ENCODE measurements at regions not wholly inside any gene's neighbourhood (a gene's known extent, or its start where the extent isn't known, plus 50 kb on each side); places are given as distances from the start of the nearest gene placed in this dataset.

DNA sequence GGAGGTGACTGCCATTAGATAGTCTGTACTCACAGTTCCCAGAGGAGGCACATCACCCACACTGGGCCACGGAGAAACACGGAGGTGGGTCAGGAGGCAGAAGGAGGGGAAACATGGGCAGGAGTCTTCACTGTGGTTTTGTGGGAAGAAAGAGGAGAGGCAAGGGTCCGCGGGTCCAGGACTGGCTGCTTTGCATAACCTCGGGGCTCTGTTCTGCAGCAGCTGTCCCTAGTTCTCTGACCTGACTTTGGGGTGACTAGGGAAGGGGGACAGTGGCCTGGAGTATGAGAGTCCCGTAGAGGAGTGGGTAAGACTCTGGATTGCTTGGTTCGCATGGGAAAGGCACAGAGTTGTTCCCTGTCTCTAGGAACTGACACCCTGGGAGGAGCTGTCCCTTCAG is 238.3 kb upstream of the RAB6C start:
- intact Hi-C loops (cut with DNase I) = no loop called here
- no peak for ATAC-seq

GRCh38 chr2:129741623-129742022 is 237.8 kb upstream of the RAB6C start:
- H3K36me3 ChIP-seq = no peaks in the 10 kb centered on the region
- H3K4me3 ChIP-seq = no peak overlapping the region
- no peak for TF ChIP-seq CTCF (IDR thresholded peaks at IDR 0.05)
- no peaks in the 10 kb centered on the region for H3K4me1 ChIP-seq
- ATAC-seq = peak; percentile 5
- H3K27me3 ChIP-seq = no peaks in the 10 kb centered on the region
- no peaks in the 10 kb centered on the region for H3K9me3 ChIP-seq
- intact Hi-C loops (cut with DNase I) = no loop called here
- no peak for DNase-seq
- no peak overlapping the region for H3K27ac ChIP-seq

More for the DNA sequence above, 238.3 kb upstream of the RAB6C start:
- DNase-seq = no peak
- Histone ChIP-seq H3K27me3 (no peaks in the 10 kb centered on the region), H3K36me3 (no peaks in the 10 kb centered on the region), H3K4me1 (no peaks in the 10 kb centered on the region), H3K27ac (no peak overlapping the region), H3K4me3 (no peak overlapping the region), H3K9me3 (no peaks in the 10 kb centered on the region)
- TF ChIP-seq CTCF (IDR thresholded peaks at IDR 0.05) = no peak

DNA sequence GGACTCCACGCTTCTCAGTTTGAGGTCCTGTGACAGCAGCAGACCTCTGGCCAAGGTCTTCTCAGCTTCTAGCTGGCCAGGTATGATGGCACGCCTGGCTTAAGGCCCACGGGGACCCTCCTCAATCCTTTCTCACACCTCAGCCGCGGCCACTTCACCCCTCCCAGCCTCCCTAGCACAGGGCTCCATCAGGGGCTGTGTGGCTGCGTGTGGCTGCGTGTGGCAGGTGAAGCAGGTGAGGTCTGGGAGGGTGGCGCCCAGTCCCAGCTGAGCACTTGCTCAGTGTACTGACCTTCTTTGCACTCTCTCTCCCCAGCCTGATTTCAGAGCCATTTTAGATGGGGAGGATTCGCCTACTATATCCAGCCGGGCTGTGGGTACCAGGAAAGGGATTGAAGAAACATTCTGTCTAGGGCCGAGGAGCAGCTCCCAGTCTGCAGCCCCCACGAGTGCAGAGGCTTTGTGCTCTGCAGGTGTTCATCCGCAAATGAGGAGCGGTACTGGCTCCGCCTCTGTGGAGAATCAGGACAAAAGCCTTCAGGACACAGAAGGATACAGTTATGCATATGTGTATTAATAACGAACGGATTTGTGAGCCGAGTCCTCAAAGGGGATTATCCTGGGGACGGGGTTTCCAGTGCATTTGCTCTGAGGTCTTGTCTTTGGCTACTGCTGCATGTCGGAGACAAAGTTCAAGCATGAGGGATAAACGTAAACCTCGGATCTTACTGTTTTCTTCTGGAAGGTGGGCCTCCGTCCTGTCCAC is 236.9 kb upstream of the RAB6C start:
- no peak overlapping the region for H3K4me3 ChIP-seq
- no peak for ATAC-seq
- no peak overlapping the region for H3K27ac ChIP-seq
- TF ChIP-seq CTCF (IDR thresholded peaks at IDR 0.05) = no peak
- DNase-seq = no peak
- intact Hi-C loops (cut with DNase I) = no loop called here
- H3K27me3 ChIP-seq = no peaks in the 10 kb centered on the region
- H3K36me3 ChIP-seq = no peaks in the 10 kb centered on the region
- H3K9me3 ChIP-seq = no peaks in the 10 kb centered on the region
- no peaks in the 10 kb centered on the region for H3K4me1 ChIP-seq

DNA sequence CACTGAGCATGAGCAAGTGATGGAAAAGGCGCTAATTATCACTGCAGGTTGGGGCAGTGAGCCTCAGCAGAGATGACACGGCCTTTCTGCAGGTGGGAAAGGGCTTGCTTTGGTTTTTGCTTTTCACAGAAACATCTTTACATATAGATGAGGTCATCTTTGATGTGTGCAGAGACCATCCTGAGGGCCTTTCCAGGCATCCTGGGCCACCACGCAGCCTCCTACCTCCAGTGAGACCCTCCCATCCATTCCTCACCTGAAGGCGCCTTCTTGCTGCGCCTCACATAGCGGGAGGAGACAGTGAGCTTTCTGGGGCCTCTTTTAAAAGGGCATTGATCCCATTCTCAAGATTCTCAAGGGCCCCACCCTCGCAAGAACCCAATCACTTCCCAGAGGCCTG is 235.3 kb upstream of the RAB6C start:
- H3K4me1 ChIP-seq = no peaks in the 10 kb centered on the region
- H3K4me3 ChIP-seq = no peak overlapping the region
- no peaks in the 10 kb centered on the region for H3K36me3 ChIP-seq
- no peaks in the 10 kb centered on the region for H3K27me3 ChIP-seq
- no peak overlapping the region for H3K27ac ChIP-seq
- no peak for TF ChIP-seq CTCF (IDR thresholded peaks at IDR 0.05)
- H3K9me3 ChIP-seq = no peaks in the 10 kb centered on the region
- ATAC-seq (no peak), DNase-seq (no peak)
- intact Hi-C loops (cut with DNase I) = no loop called here

- DNase-seq (no peak), ATAC-seq (peak; percentile 9)
- Histone ChIP-seq H3K4me1 (no peaks in the 10 kb centered on the region), H3K27me3 (no peaks in the 10 kb centered on the region), H3K4me3 (no peak overlapping the region), H3K27ac (no peak overlapping the region), H3K36me3 (no peaks in the 10 kb centered on the region), H3K9me3 (no peaks in the 10 kb centered on the region)
- intact Hi-C loops (cut with DNase I) = no loop called here
- TF ChIP-seq CTCF (IDR thresholded peaks at IDR 0.05) = no peak
Observed at GRCh38 chr2:129744649-129745048, 234.8 kb upstream of the RAB6C start.
